ENCODE measurements at regions not wholly inside any gene's neighbourhood (a gene's known extent, or its start where the extent isn't known, plus 50 kb on each side); places are given as distances from the start of the nearest gene placed in this dataset.
A peak's percentile ranks its signal among the peaks of the same experiment; 100 is the strongest.
"Not testable (repeated sequence)": the region's sequence is repeated elsewhere in the genome, so short reads cannot be mapped to it uniquely, and the experiment has no call there.

DNA sequence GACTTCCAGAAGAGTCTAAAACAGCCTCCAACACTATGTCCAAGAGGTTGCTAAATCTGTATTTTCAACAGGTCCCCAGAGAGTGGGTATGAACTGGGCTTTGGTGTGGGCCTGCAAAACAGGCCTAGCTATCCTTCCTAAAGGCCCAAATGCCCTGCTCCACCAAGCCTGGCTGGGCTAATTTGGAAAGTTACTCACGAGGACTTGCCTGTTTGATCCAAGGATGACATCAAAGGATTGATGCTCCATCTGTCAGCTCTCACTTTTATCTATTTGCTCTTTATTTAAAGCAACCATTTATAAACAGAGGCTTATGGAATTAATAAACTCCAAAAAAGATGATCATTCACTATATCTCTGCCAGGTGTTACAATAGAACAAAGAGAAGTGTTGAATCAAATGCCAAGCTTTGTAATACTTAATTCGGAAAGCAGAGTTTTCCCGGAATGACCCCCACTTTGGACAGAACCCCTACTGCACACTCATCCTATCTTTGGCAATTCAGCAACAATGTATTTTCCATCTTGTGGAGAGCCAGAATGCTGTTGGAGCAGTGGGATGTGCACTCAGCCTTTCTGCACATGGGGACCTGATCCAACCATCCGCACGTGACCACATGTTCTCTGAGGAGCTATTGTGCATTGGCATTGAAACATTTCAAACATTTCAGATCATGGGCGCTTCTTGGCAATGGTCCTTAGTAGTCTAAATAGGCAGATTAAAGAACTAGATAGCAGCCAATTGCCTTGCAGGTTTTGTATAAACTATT is 163.3 kb upstream of the THBS1 start:
- no peak overlapping the region for H3K27ac ChIP-seq (ENCODE audit: low read depth, low read length, severe bottlenecking)
- WGBS, 2 experiments (ENCODE audit: insufficient coverage in 2 of 2), result 67 to 81% methylated on average over 5 to 6 of the region's 6 CpGs

DNA sequence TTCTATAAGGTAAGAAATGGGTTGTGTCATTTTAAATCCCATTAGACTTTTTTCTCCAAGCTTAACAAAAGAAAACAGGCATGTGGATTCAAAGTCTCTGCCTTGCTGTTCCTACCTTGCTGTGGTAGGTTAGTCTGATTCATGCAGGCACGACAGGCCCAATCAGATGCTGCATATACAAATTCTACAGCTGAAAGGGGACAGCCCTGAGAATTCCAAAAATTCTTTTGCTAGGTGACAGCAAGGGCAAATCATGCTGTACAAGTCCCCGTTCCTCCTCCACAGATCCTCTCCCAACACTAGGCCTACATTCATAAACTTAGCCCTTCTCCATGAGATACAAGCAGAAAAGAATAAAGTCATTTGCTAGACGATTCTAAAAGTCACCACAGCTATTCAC is 161.2 kb upstream of the THBS1 start:
- Histone ChIP-seq H3K4me1 (ENCODE audit: control insufficient read depth, insufficient read depth, low read length, poor library complexity, severe bottlenecking) (peaks cover 5% of the 10 kb centered on the region), H3K27ac (ENCODE audit: low read depth, low read length, severe bottlenecking) (no peak overlapping the region), H3K36me3 (ENCODE audit: control insufficient read depth, insufficient read depth, low read length) (no peaks in the 10 kb centered on the region), H3K4me3 (ENCODE audit: extremely low read depth, insufficient read depth, low read length, poor library complexity, severe bottlenecking) (no peak overlapping the region), H3K9me3 (ENCODE audit: control insufficient read depth, low read length) (peaks cover 14% of the 10 kb centered on the region)
- 67 to 89% methylated on average over 1 to 2 of the region's 3 CpGs for WGBS, 2 experiments (ENCODE audit: insufficient coverage in 2 of 2)

More for the DNA sequence above, 163.3 kb upstream of the THBS1 start:
- Histone ChIP-seq H3K4me3 (ENCODE audit: extremely low read depth, insufficient read depth, low read length, poor library complexity, severe bottlenecking) (no peak overlapping the region), H3K4me1 (ENCODE audit: control insufficient read depth, insufficient read depth, low read length, poor library complexity, severe bottlenecking) (peaks cover 5% of the 10 kb centered on the region), H3K36me3 (ENCODE audit: control insufficient read depth, insufficient read depth, low read length) (no peaks in the 10 kb centered on the region), H3K9me3 (ENCODE audit: control insufficient read depth, low read length) (peaks cover 14% of the 10 kb centered on the region)

DNA sequence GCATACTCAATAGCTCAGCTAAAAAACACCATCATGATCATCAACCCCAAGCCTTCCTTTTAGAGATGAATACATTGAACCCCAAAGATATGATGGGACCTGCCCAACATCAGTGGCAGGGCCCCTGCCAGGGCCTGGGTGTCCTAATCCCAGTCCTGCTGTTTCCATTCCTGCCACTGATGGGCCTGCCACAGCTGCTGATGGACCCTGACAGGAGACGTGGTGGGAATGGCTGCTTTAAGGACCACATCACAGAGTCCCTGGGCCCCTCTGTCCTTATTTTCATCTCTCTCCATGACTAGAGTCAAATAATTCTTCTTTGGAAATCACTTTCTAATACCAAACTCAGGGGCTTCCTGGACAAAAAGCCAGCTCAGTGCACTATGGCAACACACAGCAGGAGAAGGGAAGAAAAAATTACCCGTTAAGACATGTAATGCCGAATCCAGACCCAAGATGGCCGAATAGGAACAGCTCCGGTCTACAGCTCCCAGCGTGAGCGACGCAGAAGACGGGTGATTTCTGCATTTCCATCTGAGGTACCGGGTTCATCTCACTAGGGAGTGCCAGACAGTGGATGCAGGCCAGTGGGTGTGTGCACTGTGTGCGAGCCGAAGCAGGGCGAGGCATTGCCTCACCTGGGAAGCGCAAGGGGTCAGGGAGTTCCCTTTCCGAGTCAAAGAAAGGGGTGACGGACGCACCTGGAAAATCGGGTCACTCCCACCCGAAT is 160.6 kb upstream of the THBS1 start:
- not testable (repeated sequence) for H3K27ac ChIP-seq (ENCODE audit: low read depth, low read length, severe bottlenecking); H3K36me3 ChIP-seq (ENCODE audit: control insufficient read depth, insufficient read depth, low read length); H3K4me1 ChIP-seq (ENCODE audit: control insufficient read depth, insufficient read depth, low read length, poor library complexity, severe bottlenecking); H3K4me3 ChIP-seq (ENCODE audit: extremely low read depth, insufficient read depth, low read length, poor library complexity, severe bottlenecking)
- 89 to 93% methylated on average over 1 to 8 of the region's 19 CpGs for WGBS, 2 experiments (ENCODE audit: insufficient coverage in 2 of 2)
- peaks cover 14% of the 10 kb centered on the region for H3K9me3 ChIP-seq (ENCODE audit: control insufficient read depth, low read length)

DNA sequence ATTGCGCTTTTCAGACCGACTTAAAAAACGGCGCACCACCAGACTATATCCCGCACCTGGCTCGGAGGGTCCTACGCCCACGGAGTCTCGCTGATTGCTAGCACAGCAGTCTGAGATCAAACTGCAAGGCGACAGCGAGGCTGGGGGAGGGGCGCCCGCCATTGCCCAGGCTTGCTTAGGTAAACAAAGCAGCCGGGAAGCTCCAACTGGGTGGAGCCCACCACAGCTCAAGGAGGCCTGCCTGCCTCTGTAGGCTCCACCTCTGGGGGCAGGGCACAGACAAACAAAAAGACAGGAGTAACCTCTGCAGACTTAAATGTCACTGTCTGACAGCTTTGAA is 160.1 kb upstream of the THBS1 start:
- H3K27ac ChIP-seq (ENCODE audit: low read depth, low read length, severe bottlenecking), result not testable (repeated sequence)
- no CpG with 5 or more reads among the region's 14 CpGs for WGBS, 2 experiments (ENCODE audit: insufficient coverage in 2 of 2)

DNA sequence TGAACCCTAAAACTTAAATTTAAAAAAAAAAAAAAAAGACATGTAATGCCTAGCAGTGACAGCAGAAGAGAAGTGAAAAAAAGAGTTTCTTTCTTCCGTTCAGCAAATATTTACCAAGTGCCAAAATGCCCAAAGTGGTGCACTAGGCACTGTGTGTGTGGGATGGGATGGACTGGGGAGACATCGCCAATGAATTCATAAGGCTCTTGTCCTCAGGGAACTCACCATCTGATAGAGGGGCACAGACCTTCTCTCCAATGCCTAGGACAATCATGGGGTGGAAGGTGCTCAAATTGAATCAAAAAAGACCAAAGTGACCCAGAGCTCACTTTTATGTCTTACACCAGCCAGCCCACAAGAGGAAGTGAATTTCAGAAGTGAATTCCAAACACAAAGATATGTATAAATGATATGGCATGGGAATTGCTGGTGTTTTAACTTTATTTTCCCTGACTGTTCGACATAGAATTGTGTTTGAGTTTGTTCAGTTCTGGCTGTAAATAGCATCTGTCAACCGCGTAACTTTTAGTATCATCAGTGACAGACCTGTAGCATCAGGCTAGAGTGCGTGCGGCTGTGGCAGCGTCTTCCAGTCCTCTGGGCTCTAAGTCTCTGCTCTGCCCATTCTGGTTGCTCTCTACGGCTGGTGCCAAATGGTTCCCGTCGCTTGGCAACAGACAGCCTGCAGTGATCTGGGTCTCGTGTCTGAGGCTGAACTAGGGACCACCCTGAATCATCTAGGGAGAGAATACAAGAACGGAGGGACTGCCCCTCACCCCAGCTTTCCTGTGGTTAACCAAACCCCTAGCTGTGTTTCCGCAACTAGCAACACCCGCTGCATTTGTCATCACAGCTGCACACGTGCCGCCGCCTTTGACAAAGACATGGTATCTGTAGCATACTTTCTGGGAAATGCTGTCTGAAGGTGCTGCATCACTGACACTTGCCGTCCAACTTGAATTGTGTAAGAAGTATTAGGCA is 154.0 kb upstream of the THBS1 start:
- H3K36me3 ChIP-seq (ENCODE audit: control insufficient read depth, insufficient read depth, low read length), result no peaks in the 10 kb centered on the region
- 93 to 94% methylated on average over 18 of the region's 19 CpGs for WGBS, 2 experiments (ENCODE audit: insufficient coverage in 2 of 2)
- no peaks in the 10 kb centered on the region for H3K9me3 ChIP-seq (ENCODE audit: control insufficient read depth, low read length)
- H3K4me1 ChIP-seq (ENCODE audit: control insufficient read depth, insufficient read depth, low read length, poor library complexity, severe bottlenecking), result peaks cover 24% of the 10 kb centered on the region
- H3K27ac ChIP-seq (ENCODE audit: low read depth, low read length, severe bottlenecking), result no peak overlapping the region
- H3K4me3 ChIP-seq (ENCODE audit: extremely low read depth, insufficient read depth, low read length, poor library complexity, severe bottlenecking), result no peak overlapping the region

More for the DNA sequence above, 160.1 kb upstream of the THBS1 start:
- peaks cover 11% of the 10 kb centered on the region for H3K9me3 ChIP-seq (ENCODE audit: control insufficient read depth, low read length)
- H3K4me3 ChIP-seq (ENCODE audit: extremely low read depth, insufficient read depth, low read length, poor library complexity, severe bottlenecking); H3K36me3 ChIP-seq (ENCODE audit: control insufficient read depth, insufficient read depth, low read length); H3K4me1 ChIP-seq (ENCODE audit: control insufficient read depth, insufficient read depth, low read length, poor library complexity, severe bottlenecking): not testable (repeated sequence)

DNA sequence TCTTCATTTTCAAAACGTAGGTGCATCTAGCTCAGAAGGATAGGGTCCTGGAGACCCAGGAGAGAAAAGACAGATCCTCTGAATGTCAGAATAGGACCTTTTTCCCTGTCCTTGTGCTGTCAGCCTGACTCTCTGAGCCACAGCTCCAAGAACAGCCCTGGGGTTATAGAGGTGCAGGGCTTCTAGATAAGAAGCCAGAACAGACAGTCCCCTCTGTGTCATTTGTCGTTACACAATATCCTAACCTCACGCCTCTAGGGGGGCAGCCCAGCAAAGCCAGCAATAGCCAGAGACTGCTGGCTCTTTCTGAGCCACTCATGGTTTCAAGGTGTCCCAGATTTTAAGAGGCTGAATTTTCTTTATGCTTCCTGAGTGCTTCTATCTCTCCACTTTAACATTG is 153.2 kb upstream of the THBS1 start:
- H3K4me1 ChIP-seq (ENCODE audit: control insufficient read depth, insufficient read depth, low read length, poor library complexity, severe bottlenecking), result peaks cover 27% of the 10 kb centered on the region
- H3K4me3 ChIP-seq (ENCODE audit: extremely low read depth, insufficient read depth, low read length, poor library complexity, severe bottlenecking), result no peak overlapping the region
- no peaks in the 10 kb centered on the region for H3K36me3 ChIP-seq (ENCODE audit: control insufficient read depth, insufficient read depth, low read length)
- no peak overlapping the region for H3K27ac ChIP-seq (ENCODE audit: low read depth, low read length, severe bottlenecking)
- WGBS, 2 experiments (ENCODE audit: insufficient coverage in 2 of 2), result 58 to 76% methylated on average over 2 to 3 of the region's 3 CpGs
- H3K9me3 ChIP-seq (ENCODE audit: control insufficient read depth, low read length), result no peaks in the 10 kb centered on the region

DNA sequence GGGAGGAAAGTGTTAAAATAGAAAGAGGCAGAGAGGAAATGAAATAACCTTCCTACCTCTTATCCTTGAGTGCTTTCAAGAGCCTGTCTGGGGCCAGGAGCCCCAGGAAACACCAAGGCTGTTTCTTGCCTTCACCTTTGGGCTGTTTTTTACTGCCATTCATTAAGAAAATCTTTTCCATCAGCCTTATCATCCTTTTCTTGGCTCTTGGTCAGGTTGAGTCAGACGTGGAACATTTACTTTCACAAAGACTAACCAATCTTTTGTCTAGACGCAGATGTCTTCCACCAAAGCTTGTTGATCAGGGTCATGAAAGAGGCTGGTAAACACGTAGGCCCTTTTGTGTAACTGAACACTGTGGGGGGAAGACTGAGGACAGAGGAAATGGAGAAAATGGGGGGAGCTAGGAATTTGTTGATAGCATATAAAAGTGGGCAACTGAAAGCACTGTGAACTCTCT is 151.0 kb upstream of the THBS1 start:
- Histone ChIP-seq H3K27ac (ENCODE audit: low read depth, low read length, severe bottlenecking) (peak overlapping the region; percentile 8), H3K4me1 (ENCODE audit: control insufficient read depth, insufficient read depth, low read length, poor library complexity, severe bottlenecking) (peaks cover 27% of the 10 kb centered on the region), H3K9me3 (ENCODE audit: control insufficient read depth, low read length) (no peaks in the 10 kb centered on the region), H3K36me3 (ENCODE audit: control insufficient read depth, insufficient read depth, low read length) (no peaks in the 10 kb centered on the region), H3K4me3 (ENCODE audit: extremely low read depth, insufficient read depth, low read length, poor library complexity, severe bottlenecking) (no peak overlapping the region)
- WGBS, 2 experiments (ENCODE audit: insufficient coverage in 2 of 2), result 65 to 86% methylated on average over 2 of the region's 3 CpGs

DNA sequence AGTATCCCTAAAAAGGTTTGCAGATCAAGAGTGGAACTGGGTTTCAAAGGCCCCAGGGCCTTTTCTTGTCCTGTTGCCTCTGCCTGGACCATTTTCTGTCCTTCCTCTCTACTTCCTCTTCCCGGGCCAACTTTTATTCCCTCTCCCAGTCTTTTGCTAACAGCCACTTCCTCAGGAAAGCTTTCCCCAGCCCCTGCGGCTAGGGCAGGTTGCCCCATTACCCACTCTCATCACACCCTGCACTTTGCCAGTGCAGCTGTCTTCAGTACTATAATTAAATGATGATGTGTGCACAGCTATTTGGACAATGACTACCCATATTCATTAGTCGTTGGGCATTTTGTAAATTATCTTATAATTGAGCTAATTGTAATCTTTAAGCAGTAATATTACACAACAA is 150.5 kb upstream of the THBS1 start:
- Histone ChIP-seq H3K27ac (ENCODE audit: low read depth, low read length, severe bottlenecking) (peak overlapping the region; percentile 8), H3K9me3 (ENCODE audit: control insufficient read depth, low read length) (no peaks in the 10 kb centered on the region), H3K4me3 (ENCODE audit: extremely low read depth, insufficient read depth, low read length, poor library complexity, severe bottlenecking) (no peak overlapping the region), H3K36me3 (ENCODE audit: control insufficient read depth, insufficient read depth, low read length) (no peaks in the 10 kb centered on the region), H3K4me1 (ENCODE audit: control insufficient read depth, insufficient read depth, low read length, poor library complexity, severe bottlenecking) (peaks cover 27% of the 10 kb centered on the region)
- WGBS, 2 experiments (ENCODE audit: insufficient coverage in 2 of 2), result 83% methylated on average over 1 of the region's 3 CpGs; no CpG with 5 or more reads in 1 of the 2 experiments

DNA sequence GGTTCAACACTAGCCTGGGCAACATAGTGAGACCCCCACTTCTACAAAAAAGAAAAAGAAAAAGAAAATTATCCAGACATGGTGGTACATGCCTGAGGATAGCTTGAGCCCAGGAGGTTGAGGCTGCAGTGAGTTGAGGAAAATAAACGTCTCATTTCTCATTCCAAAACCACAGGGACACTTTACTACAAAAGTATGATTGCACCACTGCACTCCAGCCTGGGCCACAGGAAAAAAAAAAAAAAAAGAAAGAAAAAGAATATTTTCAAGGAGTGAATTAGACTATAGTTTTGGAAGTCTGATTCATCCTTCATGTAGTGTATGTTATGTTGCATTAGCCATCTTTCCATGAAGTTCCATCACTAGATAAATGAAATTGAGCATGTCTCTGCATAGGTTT is 149.5 kb upstream of the THBS1 start:
- no peaks in the 10 kb centered on the region for H3K36me3 ChIP-seq (ENCODE audit: control insufficient read depth, insufficient read depth, low read length)
- H3K9me3 ChIP-seq (ENCODE audit: control insufficient read depth, low read length), result no peaks in the 10 kb centered on the region
- WGBS, 2 experiments (ENCODE audit: insufficient coverage in 2 of 2), result no CpG with 5 or more reads among the region's 1 CpG
- no peak overlapping the region for H3K4me3 ChIP-seq (ENCODE audit: extremely low read depth, insufficient read depth, low read length, poor library complexity, severe bottlenecking)
- peaks cover 27% of the 10 kb centered on the region for H3K4me1 ChIP-seq (ENCODE audit: control insufficient read depth, insufficient read depth, low read length, poor library complexity, severe bottlenecking)
- no peak overlapping the region for H3K27ac ChIP-seq (ENCODE audit: low read depth, low read length, severe bottlenecking)

DNA sequence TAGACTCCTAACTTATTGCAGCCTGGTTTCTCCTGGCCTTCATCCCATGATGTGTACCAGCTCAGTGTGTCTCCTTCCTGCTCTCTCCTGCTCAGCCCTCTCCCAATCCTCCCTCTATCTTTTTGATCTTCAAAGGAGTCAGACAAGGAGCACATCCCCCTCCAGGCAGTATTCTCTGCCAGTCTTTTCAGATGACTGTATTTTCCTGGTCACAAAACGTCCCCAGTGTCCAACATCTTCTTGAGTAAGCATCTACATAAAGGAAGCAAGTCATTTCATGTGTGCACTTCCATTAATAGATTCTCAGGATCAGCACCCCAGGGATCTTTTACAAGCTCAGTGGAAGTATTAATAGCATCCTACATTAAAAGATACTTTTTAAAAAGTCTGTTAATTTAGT is 148.9 kb upstream of the THBS1 start:
- WGBS, 2 experiments (ENCODE audit: insufficient coverage in 2 of 2), result 33 to 67% methylated on average over 1 of the region's 1 CpG
- Histone ChIP-seq H3K27ac (ENCODE audit: low read depth, low read length, severe bottlenecking) (no peak overlapping the region), H3K9me3 (ENCODE audit: control insufficient read depth, low read length) (no peaks in the 10 kb centered on the region), H3K4me1 (ENCODE audit: control insufficient read depth, insufficient read depth, low read length, poor library complexity, severe bottlenecking) (peaks cover 25% of the 10 kb centered on the region), H3K4me3 (ENCODE audit: extremely low read depth, insufficient read depth, low read length, poor library complexity, severe bottlenecking) (no peak overlapping the region), H3K36me3 (ENCODE audit: control insufficient read depth, insufficient read depth, low read length) (no peaks in the 10 kb centered on the region)

Measured in mesodermal cell (in vitro differentiated cells).